Dendritic cell treated with granulocyte-macrophage colony-stimulating factor and Interleukin-4, amounts not matched to agents 40 ng/mL and 50 ng/mL, for 4 days (primary cell): ENCODE measurements at regions not wholly inside any gene's neighbourhood (a gene's known extent, or its start where the extent isn't known, plus 50 kb on each side); places are given as distances from the start of the nearest gene placed in this dataset.

Experiments used
- H3K27ac Mint-ChIP-seq: one replicate; pipeline ENCODE4 v1.8.0; 2022; ENCODE audit warnings: mild to moderate bottlenecking, mixed read lengths
- H3K27me3 Mint-ChIP-seq: one replicate; pipeline ENCODE4 v1.8.0; 2022; ENCODE audit warnings: mild to moderate bottlenecking, mixed read lengths
- H3K36me3 Mint-ChIP-seq: one replicate; pipeline ENCODE4 v1.8.0; 2022; ENCODE audit warnings: low read depth, mixed read lengths
- H3K4me1 Mint-ChIP-seq: one replicate; pipeline ENCODE4 v1.8.0; 2022; ENCODE audit warnings: low read depth, mixed read lengths
- H3K4me3 Mint-ChIP-seq: one replicate; pipeline ENCODE4 v1.8.0; 2022; ENCODE audit warnings: mild to moderate bottlenecking, moderate library complexity, mixed read lengths
- H3K9me3 Mint-ChIP-seq: one replicate; pipeline ENCODE4 v1.8.0; 2022; ENCODE audit warnings: mixed read lengths
- intact Hi-C: fragments of 100-400 bp; cut with micrococcal nuclease; formaldehyde crosslinking; loops from one replicate; pipeline ENCODE4 v1.15.0; 2022

GRCh38 chr3:168341192-168341815 lies 245.6 kb upstream of the GOLIM4 start:
- Mint-ChIP-seq H3K9me3 (no peaks in the 10 kb centered on the region), H3K27me3 (no peaks in the 10 kb centered on the region), H3K4me1 (no peaks in the 10 kb centered on the region), H3K27ac (no peak overlapping the region), H3K4me3 (no peak overlapping the region), H3K36me3 (no peaks in the 10 kb centered on the region)
- intact Hi-C loops, result no loop called here

- H3K36me3 Mint-ChIP-seq, result no peaks in the 10 kb centered on the region
- H3K27ac Mint-ChIP-seq, result no peak overlapping the region
- H3K9me3 Mint-ChIP-seq, result no peaks in the 10 kb centered on the region
- H3K27me3 Mint-ChIP-seq, result no peaks in the 10 kb centered on the region
- no peak overlapping the region for H3K4me3 Mint-ChIP-seq
- H3K4me1 Mint-ChIP-seq, result no peaks in the 10 kb centered on the region
- intact Hi-C loops, result no loop called here
Observed at GRCh38 chr3:168338161-168338560, 242.4 kb upstream of the GOLIM4 start.

- intact Hi-C loops, result no loop called here
- H3K36me3 Mint-ChIP-seq, result no peaks in the 10 kb centered on the region
Observed at GRCh38 chr3:168336276-168336675, 240.6 kb upstream of the GOLIM4 start.

GRCh38 chr3:168333410-168333935 lies 237.7 kb upstream of the GOLIM4 start:
- no peaks in the 10 kb centered on the region for H3K36me3 Mint-ChIP-seq
- no peak overlapping the region for H3K27ac Mint-ChIP-seq
- H3K9me3 Mint-ChIP-seq, result no peaks in the 10 kb centered on the region
- no peak overlapping the region for H3K4me3 Mint-ChIP-seq
- no peaks in the 10 kb centered on the region for H3K27me3 Mint-ChIP-seq
- H3K4me1 Mint-ChIP-seq, result no peaks in the 10 kb centered on the region
- intact Hi-C loops, result no loop called here

More at GRCh38 chr3:168336276-168336675, 240.6 kb upstream of the GOLIM4 start:
- H3K4me1 Mint-ChIP-seq, result no peaks in the 10 kb centered on the region
- H3K27me3 Mint-ChIP-seq, result no peaks in the 10 kb centered on the region
- H3K27ac Mint-ChIP-seq, result no peak overlapping the region
- no peaks in the 10 kb centered on the region for H3K9me3 Mint-ChIP-seq
- H3K4me3 Mint-ChIP-seq, result no peak overlapping the region

GRCh38 chr3:168331756-168332155 lies 236.0 kb upstream of the GOLIM4 start:
- Mint-ChIP-seq H3K4me1 (no peaks in the 10 kb centered on the region), H3K9me3 (no peaks in the 10 kb centered on the region), H3K4me3 (no peak overlapping the region), H3K36me3 (no peaks in the 10 kb centered on the region), H3K27me3 (no peaks in the 10 kb centered on the region), H3K27ac (no peak overlapping the region)
- intact Hi-C loops, result no loop called here

- Mint-ChIP-seq H3K4me3 (no peak overlapping the region), H3K27me3 (no peaks in the 10 kb centered on the region), H3K36me3 (no peaks in the 10 kb centered on the region), H3K4me1 (no peaks in the 10 kb centered on the region), H3K27ac (no peak overlapping the region), H3K9me3 (no peaks in the 10 kb centered on the region)
- intact Hi-C loops, result no loop called here
Observed at GRCh38 chr3:168330983-168331382, 235.3 kb upstream of the GOLIM4 start.

- Mint-ChIP-seq H3K4me1 (no peaks in the 10 kb centered on the region), H3K4me3 (no peak overlapping the region)
Observed at GRCh38 chr3:168327856-168328255, 232.1 kb upstream of the GOLIM4 start.

GRCh38 chr3:168325684-168326083 lies 230.0 kb upstream of the GOLIM4 start:
- no peaks in the 10 kb centered on the region for H3K27me3 Mint-ChIP-seq
- H3K4me3 Mint-ChIP-seq, result no peak overlapping the region
- intact Hi-C loops, result no loop called here
- H3K9me3 Mint-ChIP-seq, result no peaks in the 10 kb centered on the region
- no peaks in the 10 kb centered on the region for H3K4me1 Mint-ChIP-seq
- H3K27ac Mint-ChIP-seq, result no peak overlapping the region
- no peaks in the 10 kb centered on the region for H3K36me3 Mint-ChIP-seq

More at GRCh38 chr3:168327856-168328255, 232.1 kb upstream of the GOLIM4 start:
- H3K36me3 Mint-ChIP-seq, result no peaks in the 10 kb centered on the region
- intact Hi-C loops, result no loop called here
- no peaks in the 10 kb centered on the region for H3K9me3 Mint-ChIP-seq
- no peaks in the 10 kb centered on the region for H3K27me3 Mint-ChIP-seq
- H3K27ac Mint-ChIP-seq, result no peak overlapping the region

- intact Hi-C loops, result no loop called here
- Mint-ChIP-seq H3K4me1 (no peaks in the 10 kb centered on the region), H3K4me3 (no peak overlapping the region)
Observed at GRCh38 chr3:168322941-168323340, 227.2 kb upstream of the GOLIM4 start.

GRCh38 chr3:168314166-168314565 lies 218.4 kb upstream of the GOLIM4 start:
- intact Hi-C loops, result no loop called here
- Mint-ChIP-seq H3K4me3 (no peak overlapping the region), H3K4me1 (no peaks in the 10 kb centered on the region), H3K36me3 (no peaks in the 10 kb centered on the region), H3K27me3 (no peaks in the 10 kb centered on the region), H3K27ac (no peak overlapping the region), H3K9me3 (peaks cover 8% of the 10 kb centered on the region)

More at GRCh38 chr3:168322941-168323340, 227.2 kb upstream of the GOLIM4 start:
- H3K36me3 Mint-ChIP-seq, result no peaks in the 10 kb centered on the region
- no peak overlapping the region for H3K27ac Mint-ChIP-seq
- no peaks in the 10 kb centered on the region for H3K27me3 Mint-ChIP-seq
- peaks cover 7% of the 10 kb centered on the region for H3K9me3 Mint-ChIP-seq

- no peak overlapping the region for H3K4me3 Mint-ChIP-seq
- H3K9me3 Mint-ChIP-seq, result peaks cover 2% of the 10 kb centered on the region
- H3K27me3 Mint-ChIP-seq, result no peaks in the 10 kb centered on the region
- no peak overlapping the region for H3K27ac Mint-ChIP-seq
- no peaks in the 10 kb centered on the region for H3K36me3 Mint-ChIP-seq
- intact Hi-C loops, result no loop called here
- H3K4me1 Mint-ChIP-seq, result no peaks in the 10 kb centered on the region
Observed at GRCh38 chr3:168312984-168313383, 217.3 kb upstream of the GOLIM4 start.

- H3K27me3 Mint-ChIP-seq, result no peaks in the 10 kb centered on the region
- no peak overlapping the region for H3K27ac Mint-ChIP-seq
- no peaks in the 10 kb centered on the region for H3K4me1 Mint-ChIP-seq
- no peak overlapping the region for H3K4me3 Mint-ChIP-seq
- intact Hi-C loops, result no loop called here
- H3K9me3 Mint-ChIP-seq, result no peaks in the 10 kb centered on the region
- H3K36me3 Mint-ChIP-seq, result no peaks in the 10 kb centered on the region
Observed at GRCh38 chr3:168307893-168308292, 212.2 kb upstream of the GOLIM4 start.

GRCh38 chr3:168295027-168295426 lies 199.3 kb upstream of the GOLIM4 start:
- H3K36me3 Mint-ChIP-seq, result no peaks in the 10 kb centered on the region
- no peak overlapping the region for H3K27ac Mint-ChIP-seq
- H3K9me3 Mint-ChIP-seq, result peaks cover 13% of the 10 kb centered on the region
- H3K27me3 Mint-ChIP-seq, result no peaks in the 10 kb centered on the region
- H3K4me1 Mint-ChIP-seq, result no peaks in the 10 kb centered on the region
- H3K4me3 Mint-ChIP-seq, result no peak overlapping the region
- intact Hi-C loops, result no loop called here

- Mint-ChIP-seq H3K9me3 (peaks cover 2% of the 10 kb centered on the region), H3K27ac (no peak overlapping the region), H3K4me1 (no peaks in the 10 kb centered on the region), H3K27me3 (no peaks in the 10 kb centered on the region), H3K36me3 (no peaks in the 10 kb centered on the region), H3K4me3 (no peak overlapping the region)
- intact Hi-C loops, result no loop called here
Observed at GRCh38 chr3:168292296-168292695, 196.6 kb upstream of the GOLIM4 start.

GRCh38 chr3:168289471-168290008 lies 193.8 kb upstream of the GOLIM4 start:
- no peaks in the 10 kb centered on the region for H3K36me3 Mint-ChIP-seq
- H3K4me3 Mint-ChIP-seq, result no peak overlapping the region
- H3K27me3 Mint-ChIP-seq, result no peaks in the 10 kb centered on the region
- intact Hi-C loops, result no loop called here
- H3K4me1 Mint-ChIP-seq, result no peaks in the 10 kb centered on the region
- no peak overlapping the region for H3K27ac Mint-ChIP-seq
- H3K9me3 Mint-ChIP-seq, result no peaks in the 10 kb centered on the region
